GM10266 (cell line): ENCODE measurements at regions not wholly inside any gene's neighbourhood (a gene's known extent, or its start where the extent isn't known, plus 50 kb on each side); places are given as distances from the start of the nearest gene placed in this dataset.

Experiments used
- DNase-seq: peaks from one replicate; pipeline ENCODE4 v3.0.0; 2012; ENCODE audit errors: extremely low spot score
- TF ChIP-seq, protein P1 (sequence below): IDR thresholded peaks from 2 replicates; pipeline ENCODE4 v1.5.1; 2012; ENCODE audit warnings: mild to moderate bottlenecking, low read depth; ENCODE audit not compliant: control insufficient read depth, insufficient read depth; ENCODE audit errors: missing control alignments

DNA sequence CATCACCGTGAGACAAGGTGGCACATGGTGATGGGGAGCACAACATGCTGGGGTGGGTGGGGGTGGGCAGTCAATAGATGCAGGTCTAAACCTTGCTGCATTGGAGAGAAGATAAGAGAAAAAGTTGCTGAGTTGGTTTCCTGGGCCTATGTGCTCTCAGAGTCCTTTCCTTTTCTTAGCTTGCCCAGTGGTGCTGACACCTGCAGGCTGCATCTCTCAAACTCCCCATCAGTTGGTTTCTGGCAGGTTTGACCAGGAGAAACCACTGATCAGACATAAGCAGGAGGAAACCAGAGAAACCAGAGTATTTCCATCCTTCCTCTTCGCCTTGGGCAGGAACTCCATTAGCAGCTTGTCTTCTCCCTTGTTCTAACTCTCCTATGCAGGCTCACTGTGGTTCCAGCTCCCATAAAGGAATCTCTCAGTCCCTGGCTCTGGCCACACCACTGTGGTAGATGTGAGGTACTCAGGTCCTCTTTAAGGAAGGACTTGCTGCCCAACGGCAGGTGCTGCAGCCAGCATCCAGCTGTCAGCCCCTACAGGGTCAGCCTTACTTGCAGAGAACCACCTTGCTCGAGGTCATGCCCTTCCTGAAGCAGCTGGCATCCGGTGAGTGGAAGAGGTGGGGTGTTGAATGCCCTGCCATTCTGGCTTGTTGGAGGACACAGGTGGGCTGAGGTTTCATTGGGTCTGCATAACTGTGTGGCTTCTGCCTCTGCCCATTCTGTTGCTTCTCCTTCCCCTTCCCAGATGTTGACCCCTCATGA is 172.3 kb upstream of the ANKRD28 start:
- TF ChIP-seq, protein P1, sequence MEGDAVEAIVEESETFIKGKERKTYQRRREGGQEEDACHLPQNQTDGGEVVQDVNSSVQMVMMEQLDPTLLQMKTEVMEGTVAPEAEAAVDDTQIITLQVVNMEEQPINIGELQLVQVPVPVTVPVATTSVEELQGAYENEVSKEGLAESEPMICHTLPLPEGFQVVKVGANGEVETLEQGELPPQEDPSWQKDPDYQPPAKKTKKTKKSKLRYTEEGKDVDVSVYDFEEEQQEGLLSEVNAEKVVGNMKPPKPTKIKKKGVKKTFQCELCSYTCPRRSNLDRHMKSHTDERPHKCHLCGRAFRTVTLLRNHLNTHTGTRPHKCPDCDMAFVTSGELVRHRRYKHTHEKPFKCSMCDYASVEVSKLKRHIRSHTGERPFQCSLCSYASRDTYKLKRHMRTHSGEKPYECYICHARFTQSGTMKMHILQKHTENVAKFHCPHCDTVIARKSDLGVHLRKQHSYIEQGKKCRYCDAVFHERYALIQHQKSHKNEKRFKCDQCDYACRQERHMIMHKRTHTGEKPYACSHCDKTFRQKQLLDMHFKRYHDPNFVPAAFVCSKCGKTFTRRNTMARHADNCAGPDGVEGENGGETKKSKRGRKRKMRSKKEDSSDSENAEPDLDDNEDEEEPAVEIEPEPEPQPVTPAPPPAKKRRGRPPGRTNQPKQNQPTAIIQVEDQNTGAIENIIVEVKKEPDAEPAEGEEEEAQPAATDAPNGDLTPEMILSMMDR = no peak
- DNase-seq = no peak

DNA sequence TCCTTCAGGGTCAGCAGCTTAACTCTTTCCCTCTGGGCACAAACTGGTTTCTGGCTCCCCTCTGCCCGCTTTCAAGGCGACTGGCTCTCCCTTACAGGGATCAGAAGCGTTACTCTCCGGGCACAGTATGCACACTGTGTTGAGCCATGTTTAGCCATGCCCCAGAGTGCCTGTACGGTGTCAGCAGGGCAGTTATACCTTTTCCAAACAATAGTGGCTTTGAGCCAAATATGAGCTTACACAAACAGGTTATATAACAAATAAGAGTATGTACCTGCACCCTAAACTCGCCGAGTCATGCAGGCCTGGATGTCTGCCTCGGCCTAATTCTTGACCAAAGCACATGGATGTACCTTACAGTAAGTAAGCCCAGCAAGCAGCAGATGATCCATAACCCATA is 175.6 kb upstream of the ANKRD28 start:
- TF ChIP-seq, protein P1 = no peak
- DNase-seq = no peak

DNA sequence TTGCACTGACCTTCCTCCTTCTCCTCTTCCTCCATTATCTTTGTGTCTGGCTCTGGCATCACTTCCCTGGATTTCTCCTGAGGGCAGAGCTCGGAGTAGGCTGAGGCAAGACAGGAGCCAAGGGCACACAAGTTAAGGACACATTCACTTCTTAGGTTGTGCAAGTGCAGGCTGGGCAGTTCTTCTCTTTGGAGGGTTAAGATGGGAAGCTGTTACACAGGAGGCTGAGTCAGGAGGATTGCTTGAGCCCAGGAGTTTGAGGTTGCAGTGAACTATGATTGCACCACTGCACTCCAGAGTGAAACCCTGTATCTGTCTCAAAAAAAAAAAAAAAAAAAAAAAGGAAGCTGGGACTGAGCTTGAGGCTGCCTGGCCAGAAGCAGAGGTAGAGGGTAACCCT is 176.2 kb upstream of the ANKRD28 start:
- no peak for DNase-seq
- TF ChIP-seq, protein P1 = no peak

DNA sequence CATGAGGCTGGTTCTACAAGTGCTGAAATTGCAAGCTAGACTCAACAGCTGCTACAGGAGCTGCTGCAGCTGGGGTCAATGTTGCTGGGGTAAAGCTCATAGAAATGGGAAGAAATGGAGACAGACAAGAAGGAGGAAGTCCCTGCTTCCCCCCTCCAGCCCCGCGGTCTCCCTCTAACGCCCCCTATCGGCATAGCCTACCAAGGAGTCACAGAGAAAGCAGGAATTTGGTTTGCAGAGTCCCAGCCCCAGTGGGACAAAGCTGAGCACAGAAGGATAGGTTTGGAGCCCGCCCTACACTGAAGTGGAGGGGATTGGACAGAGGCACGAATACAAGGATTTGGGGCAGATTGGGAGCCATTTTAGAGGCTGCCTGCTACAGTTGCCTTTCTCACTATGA is 176.9 kb upstream of the ANKRD28 start:
- no peak for DNase-seq
- TF ChIP-seq, protein P1 = no peak

DNA sequence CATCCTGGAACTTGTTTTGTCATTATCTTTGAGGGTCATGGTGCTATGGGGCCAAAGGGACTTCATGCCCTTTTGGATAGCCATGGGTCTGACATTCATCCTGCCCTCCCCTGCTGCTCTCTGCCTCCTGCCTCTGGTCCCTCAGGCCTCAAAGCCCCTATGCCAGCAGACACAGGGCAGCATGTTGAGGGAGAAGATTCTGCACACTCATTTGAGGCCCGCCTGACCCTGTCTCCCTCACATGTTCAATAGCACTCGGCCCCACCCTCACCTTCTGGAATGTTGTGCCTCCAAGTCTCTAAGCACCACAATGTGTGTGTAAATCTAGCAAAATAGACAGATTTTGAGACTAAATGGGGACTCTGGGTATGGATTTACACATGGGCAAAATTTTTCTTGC is 178.7 kb upstream of the ANKRD28 start:
- TF ChIP-seq, protein P1 = no peak
- DNase-seq = no peak

DNA sequence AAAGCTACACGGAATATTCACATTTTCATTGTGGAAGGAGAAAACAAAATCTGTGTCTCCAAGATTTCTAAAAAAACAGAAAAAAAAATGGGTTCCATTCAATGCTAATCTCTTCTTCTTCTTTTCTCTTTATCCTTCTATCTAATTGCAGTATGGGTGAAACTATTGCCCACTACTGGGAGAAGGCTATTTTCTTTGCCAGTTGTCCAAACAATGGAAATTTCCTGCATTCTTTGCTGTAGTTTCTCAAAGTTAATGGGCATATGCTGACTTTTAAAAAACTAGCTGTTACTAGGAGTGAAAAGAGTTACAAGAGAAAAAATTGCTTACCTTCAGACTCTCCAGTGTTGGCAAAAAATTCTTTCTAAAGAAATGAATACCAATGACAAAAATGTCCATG is 179.3 kb upstream of the ANKRD28 start:
- no peak for DNase-seq
- TF ChIP-seq, protein P1 = no peak

DNA sequence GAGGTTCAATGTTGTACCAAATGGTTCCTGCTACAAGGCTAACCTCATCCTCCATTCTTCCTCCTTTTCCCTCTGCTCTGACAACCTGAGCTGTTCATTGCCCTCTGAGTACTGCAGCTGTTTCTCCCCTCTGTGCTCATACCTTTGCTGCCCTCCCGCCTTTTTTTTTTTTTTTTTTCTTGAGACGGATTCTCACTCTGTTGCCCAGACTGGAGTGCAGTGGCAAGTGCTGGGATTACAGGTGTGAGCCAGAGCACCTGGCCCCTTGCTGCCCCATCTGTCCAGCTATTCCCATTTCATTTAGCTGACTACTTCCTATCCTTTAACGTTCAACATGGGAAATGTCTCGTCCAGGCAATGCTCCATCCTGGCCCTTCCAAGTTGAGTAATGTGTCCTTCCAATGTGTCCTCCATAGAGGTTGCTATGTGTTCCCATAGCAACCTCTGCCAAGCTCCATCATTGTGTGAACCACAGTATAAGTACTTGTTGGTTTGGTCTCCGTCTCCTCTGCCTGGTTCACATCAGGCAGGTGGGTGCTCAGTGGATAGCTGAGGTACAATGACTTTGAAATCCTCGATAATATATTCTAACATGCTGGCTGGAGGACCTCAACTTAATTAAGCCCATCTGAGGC is 179.9 kb upstream of the ANKRD28 start:
- TF ChIP-seq, protein P1 = no peak
- no peak for DNase-seq
